ENCODE measurements at regions not wholly inside any gene's neighbourhood (a gene's known extent, or its start where the extent isn't known, plus 50 kb on each side); places are given as distances from the start of the nearest gene placed in this dataset.
"Not testable (repeated sequence)": the region's sequence is repeated elsewhere in the genome, so short reads cannot be mapped to it uniquely, and the experiment has no call there.

GRCh38 chr5:7242118-7242710 lies 153.7 kb upstream of the ADCY2 start:
- no peak for DNase-seq

DNA sequence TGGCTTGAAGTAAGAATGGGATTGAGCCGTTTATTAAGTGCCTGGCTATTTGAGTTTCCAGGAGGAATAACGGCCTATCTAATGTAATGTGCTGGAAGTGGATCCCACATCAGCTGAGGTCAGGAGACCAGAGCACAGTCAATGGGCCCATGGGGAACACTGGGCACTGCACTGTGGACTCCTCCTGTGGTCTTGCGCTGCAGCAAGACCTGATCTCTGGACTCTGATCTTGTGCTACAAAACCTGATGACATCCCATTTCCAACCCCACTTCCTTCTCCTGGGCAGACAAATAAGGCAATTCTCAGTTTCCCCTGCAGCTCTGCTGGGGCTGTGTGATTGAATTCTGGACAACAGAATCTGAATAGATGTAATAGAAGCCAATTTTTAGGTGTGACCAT lies 151.7 kb upstream of the ADCY2 start:
- DNase-seq, result no peak

DNA sequence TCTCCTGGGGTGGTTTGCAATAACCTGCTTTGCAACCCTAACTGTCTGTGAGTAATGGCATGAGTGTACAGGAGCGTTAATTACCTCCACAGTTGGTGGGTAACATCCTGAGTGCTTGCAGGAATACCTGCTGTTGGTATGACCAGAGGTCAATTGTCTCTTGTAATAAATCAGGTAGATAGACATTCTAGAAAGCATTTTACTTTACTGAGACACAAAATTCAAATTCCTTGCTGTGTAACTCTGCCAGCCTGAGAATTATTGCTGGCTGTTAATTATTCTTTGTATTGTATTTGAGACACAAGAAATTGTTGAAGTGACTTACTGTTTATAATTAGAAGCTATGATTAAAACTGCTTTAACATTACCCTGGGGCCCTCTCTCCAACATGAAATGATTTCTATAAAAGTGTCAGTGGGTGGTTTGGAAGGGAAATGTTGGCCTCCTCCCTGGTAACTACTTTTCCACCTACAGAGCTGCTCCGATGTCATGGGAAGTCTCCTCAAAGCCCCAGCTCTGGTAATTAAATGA lies 150.8 kb upstream of the ADCY2 start:
- no peak for DNase-seq

DNA sequence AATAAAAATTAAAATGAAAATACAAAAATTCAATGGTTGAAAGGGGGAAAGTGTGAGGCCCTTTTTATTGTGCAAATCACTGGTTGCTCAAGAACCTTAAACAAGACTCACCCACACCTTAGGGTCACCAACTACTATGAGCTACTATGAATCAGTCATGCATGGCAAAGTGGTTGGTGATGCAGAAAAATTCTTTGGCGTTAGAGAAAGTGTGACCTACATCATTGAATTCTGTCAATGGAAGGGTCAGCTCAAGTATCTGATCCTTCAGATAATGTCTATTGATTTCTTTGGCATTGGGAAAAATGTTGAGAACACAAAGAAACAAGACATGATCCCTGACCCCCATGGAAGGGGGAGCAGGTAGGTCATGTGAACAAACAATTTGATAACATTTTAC lies 149.7 kb upstream of the ADCY2 start:
- no peak for DNase-seq

- DNase-seq, result no peak
These were observed 145.9 kb upstream of the ADCY2 start for GRCh38 chr5:7250004-7250403.

- DNase-seq, result no peak
These were observed 145.3 kb upstream of the ADCY2 start for GRCh38 chr5:7250611-7251010.

DNA sequence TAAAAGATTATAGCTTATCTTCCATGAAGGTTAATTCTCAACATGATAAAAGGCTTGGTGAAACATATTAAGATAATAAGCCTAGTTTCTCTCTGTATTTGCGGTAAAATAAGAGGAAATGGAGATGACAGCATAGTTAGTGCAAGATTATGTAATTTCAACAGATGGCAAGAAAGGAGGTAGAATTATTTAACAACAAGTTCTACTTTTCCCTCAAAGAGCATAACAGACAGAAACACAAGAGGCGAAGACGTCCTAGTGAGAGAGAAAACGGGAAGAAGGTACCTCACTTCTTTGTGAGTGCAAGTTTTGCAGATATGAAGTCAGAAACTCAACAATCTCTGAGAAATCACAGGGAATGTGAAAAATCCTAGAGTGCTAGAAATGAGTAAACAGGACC lies 144.8 kb upstream of the ADCY2 start:
- peak; percentile 2 for DNase-seq

DNA sequence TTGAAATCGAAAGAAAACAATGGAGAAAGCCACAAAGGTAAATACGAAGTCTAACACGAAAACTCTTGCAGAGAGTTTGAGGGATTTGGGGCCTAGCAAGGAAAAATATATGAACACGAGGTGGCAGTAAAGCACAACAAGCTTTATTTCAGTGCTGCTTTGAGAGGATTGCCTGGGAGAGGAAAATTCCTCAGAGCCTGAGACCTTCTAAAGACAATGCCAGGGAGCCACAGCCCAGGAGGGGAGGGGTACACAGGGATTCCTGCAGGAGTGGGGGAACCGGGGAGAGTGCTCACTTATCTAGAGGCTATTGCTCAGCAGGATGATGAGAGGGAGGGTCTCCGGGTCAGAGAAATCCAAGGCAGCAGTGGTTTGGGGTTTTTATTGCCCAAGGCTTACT lies 134.9 kb upstream of the ADCY2 start:
- DNase-seq, result no peak

DNA sequence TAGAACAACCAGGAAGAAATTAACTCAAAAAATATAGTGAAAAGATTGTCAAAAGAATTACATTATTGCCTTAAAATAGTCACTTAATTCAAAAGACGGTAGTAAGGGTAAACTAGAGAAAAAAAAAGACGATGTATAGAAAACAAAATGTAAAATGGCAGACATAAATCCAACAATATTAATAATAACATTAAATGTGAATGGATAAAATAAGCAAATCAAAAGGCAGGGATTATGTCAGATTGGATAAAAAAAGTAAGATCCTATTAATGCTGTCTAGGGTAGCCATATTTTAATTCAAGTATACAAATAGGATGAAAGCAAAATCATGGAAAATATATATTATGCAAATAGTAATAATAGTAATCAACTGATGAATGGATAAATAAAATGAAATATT lies 134.0 kb upstream of the ADCY2 start:
- DNase-seq, result no peak

- DNase-seq, result not testable (repeated sequence)
These were observed 132.4 kb upstream of the ADCY2 start for GRCh38 chr5:7263398-7264015.

DNA sequence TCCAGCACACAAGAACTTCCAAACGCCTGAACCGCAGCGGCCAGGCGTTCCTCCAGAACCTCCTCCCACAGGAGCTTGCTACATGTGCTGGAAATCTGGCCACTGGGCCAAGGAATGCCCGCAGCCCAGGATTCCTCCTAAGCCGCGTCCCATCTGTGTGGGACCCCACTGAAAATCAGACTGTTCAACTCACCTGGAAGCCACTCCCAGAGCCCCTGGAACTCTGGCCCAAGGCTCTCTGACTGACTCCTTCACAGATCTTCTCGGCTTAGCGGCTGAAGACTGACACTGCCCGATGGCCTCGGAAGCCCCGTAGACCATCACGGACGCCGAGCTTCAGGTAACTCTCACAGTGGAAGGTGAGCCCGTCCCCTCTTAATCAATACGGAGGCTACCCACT lies 130.2 kb upstream of the ADCY2 start:
- not testable (repeated sequence) for DNase-seq

GRCh38 chr5:7268722-7269121 lies 127.2 kb upstream of the ADCY2 start:
- not testable (repeated sequence) for DNase-seq

DNA sequence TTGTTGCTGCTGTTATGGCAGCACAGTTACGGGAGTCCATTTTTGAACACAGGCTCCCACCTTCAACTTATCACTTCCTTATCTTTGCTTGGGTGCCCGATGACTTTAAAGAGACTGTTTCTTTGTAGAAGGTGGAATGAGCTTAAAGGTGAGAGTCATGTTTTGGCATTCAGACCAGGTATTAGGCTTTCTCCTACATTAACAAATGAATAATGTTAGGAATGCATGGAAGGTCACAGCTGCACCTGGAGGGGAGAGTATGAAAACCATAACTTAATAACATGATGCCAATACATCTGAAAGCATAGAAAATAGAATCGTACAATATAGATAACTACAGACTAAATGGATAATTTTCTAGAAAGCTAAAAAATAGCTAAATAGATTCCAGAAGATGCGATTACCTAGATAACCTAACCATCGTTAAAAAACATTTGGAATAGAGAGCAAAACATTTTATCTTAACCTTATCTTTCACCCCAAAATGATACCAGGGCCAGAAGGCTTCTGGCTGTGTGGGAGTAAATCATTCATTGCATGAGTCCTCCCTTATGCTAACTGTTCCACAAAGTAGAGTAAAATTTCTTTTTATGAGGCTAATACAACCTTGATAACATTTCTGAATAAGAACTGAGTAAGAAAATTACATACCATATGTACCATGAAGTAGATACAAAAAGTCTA lies 126.2 kb upstream of the ADCY2 start:
- DNase-seq, result no peak

DNA sequence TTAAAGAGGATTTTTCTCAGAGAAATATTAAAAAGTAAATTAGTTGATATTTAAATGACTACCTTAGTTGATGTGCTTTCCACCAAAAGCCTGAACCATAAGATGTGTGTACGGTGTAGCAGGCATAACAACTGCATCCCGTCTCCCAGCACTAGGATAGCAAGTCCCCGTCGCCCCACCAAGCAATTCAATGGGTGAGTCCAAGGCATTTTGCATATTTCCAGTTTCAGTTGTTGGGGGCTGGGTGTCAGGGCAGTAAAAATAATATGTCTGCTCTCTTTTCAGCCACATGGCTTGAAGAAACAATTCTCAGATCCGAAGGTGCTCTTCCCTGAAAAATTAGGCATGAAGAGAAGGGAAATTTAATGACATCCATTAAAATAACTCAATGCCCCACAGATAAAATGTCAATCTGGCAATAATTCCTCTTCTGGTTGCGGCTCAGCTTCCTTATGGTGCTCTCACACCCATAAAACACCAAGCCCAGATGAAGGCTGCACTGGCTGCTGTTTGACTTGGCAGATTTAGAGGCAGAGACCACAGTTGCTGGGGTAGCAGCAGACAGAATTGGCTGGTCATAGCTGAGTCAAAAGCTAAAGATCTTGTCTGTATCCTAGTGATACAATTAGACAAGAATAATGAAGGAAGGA lies 124.4 kb upstream of the ADCY2 start:
- no peak for DNase-seq

GRCh38 chr5:7272408-7272965 lies 123.5 kb upstream of the ADCY2 start:
- DNase-seq, result no peak

DNA sequence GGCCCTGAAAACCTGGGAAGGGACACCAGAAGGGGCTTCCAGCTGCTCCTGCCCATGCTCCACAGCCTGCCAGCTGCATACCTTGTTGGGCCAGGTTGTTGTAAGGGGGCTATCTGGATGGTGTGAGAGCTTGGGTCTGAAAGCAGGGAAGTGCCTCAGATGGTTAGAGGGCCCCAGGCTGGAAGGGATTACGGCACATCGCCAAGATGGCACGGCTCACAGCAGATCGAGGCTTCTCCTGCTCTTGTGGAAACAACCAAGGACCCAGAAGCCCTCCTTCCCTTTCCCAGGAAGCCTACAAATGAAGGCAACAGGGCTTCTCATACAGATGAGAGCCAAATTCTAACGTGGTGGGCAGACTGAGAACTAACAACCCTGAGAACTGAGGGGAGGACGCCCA lies 121.7 kb upstream of the ADCY2 start:
- no peak for DNase-seq

GRCh38 chr5:7289634-7290033 lies 106.3 kb upstream of the ADCY2 start:
- DNase-seq, result not testable (repeated sequence)

- DNase-seq, result not testable (repeated sequence)
These were observed 98.1 kb upstream of the ADCY2 start for GRCh38 chr5:7297821-7298220.

DNA sequence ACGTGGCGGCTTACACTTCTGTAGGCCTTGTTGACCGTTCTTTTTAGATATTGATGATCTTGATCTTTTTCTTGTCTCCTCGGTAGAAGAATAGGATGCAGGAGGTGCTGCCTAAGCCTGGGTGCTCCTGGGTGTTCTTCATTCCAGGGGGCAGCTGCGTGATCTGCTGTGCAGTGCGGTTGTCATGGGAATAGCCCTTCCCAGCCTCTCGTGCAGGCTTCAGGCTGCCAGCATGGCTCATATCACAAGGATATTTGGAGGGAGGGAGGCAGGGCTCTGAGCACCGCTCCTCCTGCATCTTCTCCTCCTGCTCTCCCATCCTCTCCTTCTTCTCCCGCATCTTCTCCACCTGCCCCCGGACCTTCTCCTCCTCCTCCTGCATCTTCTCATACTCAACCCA lies 96.2 kb upstream of the ADCY2 start:
- DNase-seq, result not testable (repeated sequence)

GRCh38 chr5:7305000-7305674 lies 90.8 kb upstream of the ADCY2 start:
- DNase-seq, result not testable (repeated sequence)

GRCh38 chr5:7306556-7306955 lies 89.4 kb upstream of the ADCY2 start:
- not testable (repeated sequence) for DNase-seq

GRCh38 chr5:7307709-7308108 lies 88.2 kb upstream of the ADCY2 start:
- DNase-seq, result not testable (repeated sequence)

GRCh38 chr5:7309715-7310114 lies 86.2 kb upstream of the ADCY2 start:
- not testable (repeated sequence) for DNase-seq

All from KG1 (cell line).